ENCODE measurements at regions not wholly inside any gene's neighbourhood (a gene's known extent, or its start where the extent isn't known, plus 50 kb on each side); places are given as distances from the start of the nearest gene placed in this dataset.
"Not testable (repeated sequence)": the region's sequence is repeated elsewhere in the genome, so short reads cannot be mapped to it uniquely, and the experiment has no call there.

DNA sequence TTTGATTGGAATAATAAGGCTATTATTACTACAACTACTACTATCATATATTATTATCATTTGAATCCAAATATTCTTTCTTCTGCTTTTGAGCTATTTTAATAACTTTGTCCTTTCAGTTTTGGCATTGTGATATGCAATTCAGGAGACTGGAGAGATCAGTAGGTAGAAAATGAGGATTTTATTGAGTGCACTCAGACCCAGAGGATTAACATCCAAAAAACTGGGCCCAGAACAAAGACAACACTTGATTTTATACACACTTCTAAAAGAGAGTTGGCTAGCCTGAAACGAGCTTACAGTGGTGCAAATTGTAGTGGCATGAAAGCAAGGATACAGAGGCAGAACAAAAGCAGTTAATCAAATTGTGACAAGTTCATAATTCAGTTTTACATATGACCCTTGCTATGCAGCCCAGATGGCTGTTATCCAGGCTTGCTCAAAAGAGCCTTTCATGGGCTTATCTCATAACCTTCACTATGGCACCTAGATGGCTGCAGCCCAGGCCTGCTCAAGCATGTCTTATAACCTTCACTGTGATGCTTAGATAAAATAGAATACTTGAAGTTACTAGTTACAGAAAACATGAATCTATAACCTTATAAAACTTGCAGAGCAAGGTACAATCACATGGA, 796.3 kb upstream of the RAG2 start:
- no peak for ATAC-seq

DNA sequence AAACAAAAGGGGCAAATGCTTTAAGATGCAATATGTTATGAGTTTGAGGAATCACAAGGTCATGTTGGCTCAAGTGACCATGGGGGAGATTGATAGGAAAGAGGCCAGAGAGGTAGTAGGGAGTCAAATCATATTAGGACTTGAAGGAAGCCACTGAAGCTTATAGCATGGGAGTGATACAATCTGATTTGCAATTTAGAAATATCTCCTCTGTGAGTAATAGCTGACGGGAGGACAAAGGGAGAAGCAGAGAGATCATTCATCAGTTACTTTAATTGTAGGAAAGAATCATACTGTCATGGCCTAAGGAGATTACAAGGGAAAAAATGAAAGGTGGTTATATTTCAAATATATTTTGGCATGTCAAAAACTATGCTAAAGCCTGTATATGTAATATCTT, 793.6 kb upstream of the RAG2 start:
- no peak for ATAC-seq

DNA sequence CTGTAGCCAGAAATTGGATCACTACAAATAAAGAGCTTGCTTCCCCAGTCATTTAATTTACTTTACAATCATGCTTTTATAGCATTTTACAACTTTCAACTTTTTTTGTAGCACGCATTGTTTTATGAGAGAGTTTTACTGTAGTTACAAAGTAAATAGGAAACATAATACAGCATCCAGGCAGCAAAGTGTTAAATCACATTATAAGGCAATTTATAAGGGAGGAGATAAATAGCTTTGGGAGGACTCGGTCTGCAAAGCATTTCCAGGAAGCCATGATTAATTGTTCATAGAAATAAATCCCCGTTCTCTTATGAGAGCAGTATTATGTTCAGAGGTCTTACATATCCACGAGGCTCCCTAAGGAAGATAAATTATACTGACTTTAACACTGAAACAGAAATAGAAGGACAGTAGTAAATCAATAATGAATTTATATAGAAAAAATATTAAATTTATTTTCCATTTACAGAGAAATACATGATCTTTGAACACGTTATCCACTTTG, 792.6 kb upstream of the RAG2 start:
- ATAC-seq, result no peak

DNA sequence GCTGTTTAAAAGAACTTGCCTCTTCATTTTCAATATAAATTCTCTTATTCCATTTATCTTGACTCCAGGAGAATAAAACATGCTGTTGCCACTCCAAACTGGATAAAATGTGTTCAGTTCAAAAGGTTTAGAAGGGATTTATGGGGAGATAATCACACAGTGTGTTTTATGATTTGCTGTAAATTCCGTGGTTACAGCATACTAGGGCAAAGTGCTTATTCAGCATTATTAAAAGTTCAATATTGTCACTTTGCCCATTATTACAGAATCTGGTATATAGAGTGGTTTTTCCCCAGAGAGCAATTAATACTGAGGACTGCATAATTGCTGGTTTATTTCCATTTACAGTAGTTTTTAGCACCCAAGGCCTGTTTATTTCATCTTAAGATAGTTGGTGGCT, 780.9 kb upstream of the RAG2 start:
- ATAC-seq, result no peak

DNA sequence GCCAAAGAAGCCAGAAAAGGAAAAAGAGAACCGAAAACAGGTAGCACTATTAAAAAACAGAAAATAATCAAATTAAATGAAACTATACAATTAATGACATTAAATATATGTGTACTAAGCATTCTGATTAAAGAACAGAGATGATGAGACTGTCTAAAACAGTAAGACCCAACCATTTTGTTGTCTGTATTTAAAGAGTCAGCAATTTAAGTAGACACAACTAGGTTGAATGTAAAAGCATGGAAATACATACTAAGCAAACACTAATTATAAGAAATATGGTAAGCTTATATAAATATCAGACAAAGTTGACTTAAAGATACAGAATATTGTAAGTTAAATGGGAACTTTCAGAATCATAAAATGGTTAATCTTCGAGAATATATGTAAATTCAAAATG, 774.6 kb upstream of the RAG2 start:
- no peak for ATAC-seq

DNA sequence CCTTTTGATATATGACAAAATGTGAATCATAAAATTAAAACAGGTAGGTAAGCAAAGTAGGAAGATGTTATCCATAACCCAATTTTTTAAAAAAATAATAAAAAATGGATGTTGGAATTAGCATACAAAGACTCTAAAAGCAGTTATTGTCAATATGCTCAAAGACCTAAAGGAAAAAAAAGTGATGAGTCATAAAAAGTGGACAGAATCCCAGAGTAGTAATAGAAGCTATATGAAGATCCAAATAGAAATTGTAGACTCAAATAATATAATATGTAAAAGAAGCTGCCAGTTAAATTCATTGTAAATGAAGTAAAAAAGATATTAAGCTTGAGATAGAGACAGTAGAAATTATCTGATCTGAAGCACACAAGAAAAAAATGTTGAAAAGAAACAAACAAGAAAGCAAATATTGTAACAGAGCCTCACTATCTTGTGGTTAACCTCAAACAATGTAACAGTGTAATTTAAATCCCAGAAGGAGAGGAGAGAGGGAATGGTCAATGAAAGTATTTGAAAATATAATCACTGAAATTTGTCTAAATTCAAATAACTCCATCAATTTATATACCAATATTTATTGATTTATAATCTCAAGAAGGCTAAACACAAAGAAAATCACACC, 773.4 kb upstream of the RAG2 start:
- no peak for ATAC-seq

DNA sequence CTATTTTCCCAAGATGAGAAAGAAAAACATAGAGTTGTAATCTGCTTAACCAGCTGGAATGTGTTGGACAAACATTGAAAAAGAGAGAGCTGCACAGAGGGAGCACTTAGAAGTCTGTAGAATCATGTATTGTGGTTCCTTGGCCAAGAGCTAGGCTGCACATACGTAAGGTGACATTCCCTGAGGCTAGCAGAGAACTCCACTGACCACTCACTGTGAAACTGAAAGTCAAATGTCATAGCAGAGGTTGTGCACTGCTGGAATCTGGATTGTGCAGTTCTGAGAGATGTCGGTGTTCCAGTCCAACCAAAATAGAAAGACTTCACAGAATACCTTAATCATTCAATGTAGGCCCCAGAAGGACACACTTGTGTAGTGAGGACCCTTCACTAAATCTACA, 772.8 kb upstream of the RAG2 start:
- ATAC-seq, result no peak

DNA sequence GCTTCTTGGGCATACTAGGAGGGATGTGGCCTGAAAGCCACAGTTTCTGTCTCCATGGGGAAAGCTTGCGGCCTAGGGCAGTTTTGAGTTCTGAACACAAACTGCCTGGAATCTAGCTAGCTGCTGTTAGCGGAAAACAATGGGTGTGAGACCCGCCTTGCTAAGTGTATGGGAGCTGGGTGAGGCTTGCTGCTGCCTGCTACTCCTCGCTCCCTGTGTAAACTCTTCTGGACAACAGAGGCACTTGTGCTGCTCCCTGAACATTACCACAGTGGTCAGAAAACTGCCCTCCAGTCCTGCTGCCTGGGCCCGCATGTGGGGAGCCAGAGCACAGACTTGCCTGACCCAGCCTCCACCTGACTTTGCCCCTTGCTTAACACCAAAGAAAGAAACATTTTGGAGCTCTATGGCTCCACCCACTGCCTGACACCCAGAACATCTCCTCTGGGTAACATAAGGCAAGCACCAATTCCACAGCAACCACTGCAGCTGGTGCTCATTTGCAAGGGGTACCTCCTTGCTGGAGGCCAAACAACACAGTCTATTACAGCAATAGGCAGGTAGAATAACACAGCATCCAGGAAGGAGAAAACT, 766.3 kb upstream of the RAG2 start:
- no peak for ATAC-seq

DNA sequence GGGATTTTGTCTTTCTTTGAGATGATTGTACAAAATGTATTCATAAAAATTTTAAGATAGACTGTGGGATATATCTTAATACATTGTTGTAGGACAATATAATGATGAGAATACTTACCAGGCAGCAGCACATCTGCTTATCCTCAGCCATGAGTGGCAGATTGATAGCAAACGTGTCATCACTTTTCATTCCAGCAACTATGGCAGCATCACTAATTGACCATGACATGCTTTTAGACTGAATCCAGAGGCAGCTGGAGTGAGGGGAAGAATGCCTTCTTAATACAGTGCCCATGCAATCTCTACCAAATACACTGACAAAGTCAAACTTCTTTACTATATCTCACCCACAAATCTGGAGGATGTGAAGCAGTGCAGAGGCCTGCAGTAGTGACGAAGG, 755.2 kb upstream of the RAG2 start:
- ATAC-seq, result no peak

DNA sequence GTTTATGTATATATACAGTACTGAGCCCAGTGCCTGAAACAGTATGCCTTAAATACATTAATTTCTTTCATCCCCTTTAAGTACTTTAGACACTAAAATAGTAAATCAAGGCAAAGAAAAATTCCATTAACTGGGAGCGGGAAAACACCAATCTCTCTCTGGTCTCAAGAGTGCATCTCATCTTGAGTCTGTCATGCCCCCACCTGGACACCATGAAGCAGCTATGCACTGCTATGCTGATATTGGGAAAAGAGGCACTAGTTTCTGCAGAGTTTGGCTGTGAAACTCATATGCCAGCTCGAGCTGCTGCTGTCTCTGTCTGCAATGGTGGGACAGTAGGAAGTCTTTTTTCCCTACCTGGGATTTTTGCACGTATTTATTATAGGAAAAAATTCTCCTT, 754.4 kb upstream of the RAG2 start:
- ATAC-seq, result no peak

DNA sequence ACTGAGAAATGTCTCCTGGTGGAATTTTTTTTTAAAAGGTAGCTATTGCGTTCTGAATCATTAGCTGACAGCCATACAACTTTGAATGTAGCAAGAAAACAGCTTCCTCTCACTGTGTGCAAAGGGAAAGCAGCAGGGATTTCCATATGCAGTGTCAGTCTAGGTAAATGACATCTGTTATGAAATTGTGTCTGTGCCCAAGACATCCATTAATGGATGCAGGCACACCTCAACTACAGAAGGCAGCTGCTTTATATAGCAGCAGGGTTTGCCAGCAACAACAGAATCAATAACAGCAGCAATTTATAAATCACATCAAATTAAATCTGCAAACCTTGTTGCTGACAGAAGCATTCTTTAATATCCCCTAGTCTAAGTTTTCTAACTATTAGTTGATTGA, 745.3 kb upstream of the RAG2 start:
- no peak for ATAC-seq

DNA sequence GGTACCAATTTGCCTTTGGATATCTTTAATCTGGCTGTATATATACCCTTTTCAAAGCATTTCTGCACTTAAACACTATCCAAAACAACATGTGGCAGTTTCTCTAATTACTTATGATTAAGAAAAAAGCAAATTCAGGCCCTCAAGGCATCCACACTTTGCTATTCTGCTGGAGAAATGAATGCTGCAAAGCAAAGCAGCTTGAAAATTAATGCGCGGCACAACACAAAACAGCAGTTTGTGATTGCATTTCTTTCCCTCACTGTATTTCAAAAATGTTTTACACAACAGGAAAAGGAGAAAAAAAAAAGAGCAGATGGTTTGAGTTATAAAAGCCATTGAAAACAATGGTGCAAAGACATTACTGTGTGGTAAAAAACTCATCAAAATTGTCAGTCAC, 738.4 kb upstream of the RAG2 start:
- ATAC-seq, result no peak

DNA sequence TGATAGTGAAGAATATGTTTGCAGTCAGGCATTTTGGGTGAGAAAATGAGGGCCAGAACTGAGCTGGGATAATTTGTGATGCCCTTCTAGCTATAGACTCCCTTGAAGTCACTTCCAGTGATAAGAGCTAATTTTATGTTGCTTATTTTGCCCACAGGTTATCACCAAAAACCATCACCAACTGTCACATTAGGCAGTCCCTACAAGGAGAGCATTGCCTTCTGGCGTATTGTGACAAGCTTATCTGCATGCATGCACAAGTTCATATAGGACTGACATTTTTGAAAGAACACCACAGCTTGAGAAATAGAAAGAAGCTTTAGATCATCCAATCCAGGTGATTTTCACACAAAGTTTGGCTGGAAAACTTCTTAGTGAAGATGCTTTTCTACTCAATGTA, 735.3 kb upstream of the RAG2 start:
- ATAC-seq, result no peak

DNA sequence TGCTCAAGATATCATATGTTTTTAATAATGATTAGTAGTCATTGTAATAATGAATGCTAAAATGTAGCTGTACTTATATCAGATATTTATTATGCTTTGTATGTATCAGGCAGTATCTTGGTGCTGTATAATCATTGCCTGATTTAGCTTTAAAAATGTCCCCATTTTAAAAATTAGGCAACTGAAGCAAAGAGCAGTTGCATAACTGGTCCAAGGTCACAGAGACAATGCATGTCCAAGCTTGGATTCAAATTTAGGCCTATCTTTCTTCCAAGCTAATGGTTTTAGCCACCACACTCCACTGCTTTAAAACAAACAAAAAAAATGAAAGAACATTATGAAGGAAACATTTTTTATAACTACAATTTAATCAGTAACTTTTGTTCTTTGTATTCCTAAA, 725.8 kb upstream of the RAG2 start:
- ATAC-seq, result no peak

DNA sequence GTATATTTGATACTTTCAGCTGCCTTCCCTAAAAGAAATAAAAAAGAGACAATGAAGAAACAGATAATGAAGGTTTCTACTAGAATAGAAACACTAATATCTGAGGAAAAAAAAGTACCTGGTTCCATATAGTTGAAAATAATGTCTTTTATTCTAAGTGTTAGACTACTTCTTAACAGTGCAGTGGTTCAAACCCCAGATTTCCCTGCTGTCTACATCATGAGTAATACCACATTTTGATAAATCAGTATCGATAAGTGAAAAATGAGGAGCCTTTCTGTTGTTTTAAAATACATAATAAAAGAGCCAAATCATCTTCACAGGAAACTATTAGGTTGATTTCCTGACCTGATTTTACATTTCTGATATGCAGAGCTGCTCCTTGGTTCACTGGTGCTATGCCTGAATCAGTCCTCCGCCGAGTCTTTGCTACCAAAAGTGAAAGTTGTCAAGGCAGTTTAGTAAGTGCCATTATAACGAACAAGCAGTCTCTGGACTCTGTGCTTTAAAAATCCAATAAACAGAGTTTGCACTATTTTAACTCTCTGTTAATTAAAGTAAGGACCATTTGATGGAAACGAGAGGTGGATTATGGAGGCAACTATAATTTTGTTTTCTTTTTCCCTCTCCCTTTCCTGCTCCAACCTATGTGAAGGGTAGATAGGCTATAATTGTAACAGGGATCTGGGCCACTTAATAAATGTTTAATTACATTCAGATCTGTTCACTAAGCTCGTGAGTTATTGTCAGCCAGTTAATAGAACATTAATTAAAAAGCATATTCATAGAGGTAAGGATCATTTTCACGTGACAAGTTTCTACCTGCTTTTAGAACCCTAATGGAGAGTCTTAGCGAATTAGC, 724.5 kb upstream of the RAG2 start:
- no peak for ATAC-seq

DNA sequence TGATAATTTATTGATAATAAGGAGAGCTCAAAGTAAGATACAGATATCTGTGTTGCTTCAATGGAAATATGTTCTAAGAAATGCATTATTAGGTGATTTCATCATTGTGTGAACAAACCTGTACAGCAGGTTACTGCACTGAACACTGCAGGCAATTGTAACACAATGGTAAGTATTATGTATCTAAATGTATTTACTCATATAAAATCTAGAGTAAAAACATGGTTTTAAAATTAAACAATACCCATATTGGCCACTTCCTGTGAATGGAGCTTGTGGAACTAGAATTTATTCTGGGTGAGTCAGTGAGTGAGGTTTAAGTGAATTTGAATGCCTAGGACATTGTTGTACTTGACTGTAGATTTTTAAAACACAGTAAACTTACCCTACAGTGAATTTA, 722.9 kb upstream of the RAG2 start:
- ATAC-seq, result peak; percentile 81

DNA sequence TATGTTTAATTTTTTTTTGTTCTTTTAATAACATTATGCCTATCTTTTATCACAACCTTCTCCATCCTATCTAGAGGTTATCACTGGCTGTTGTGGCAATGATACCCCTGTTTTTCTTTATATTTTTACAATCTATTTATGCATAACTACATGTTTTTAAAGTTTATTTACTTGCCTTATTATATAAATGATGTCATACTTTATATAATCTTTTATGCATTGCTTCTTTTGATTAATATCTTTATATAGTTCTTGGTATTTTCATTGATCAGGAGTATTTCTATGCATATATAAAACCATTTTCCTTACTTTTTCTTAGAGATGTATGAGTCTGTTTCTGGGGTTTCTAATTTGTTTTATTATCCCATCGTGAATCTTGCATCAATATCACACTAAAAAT, 719.8 kb upstream of the RAG2 start:
- no peak for ATAC-seq

DNA sequence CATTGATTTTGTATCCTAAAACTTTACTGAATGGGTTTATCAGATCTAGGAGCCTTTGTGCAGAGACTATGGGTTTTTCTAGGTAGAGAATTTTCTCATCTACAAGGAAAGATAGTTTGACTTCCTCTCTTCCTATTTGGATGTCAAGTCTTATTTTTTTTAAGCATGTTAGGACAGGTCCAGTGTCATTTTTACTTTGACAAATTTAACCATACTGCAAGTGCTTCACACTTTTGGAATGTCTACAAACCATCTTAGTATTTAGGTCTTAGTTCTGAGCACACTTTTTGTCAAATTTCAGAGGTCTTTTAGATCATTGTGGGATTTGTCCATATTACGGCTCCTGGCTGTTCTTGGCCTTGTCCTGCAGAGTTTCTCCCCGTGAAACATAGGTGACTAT, 715.2 kb upstream of the RAG2 start:
- ATAC-seq, result no peak

DNA sequence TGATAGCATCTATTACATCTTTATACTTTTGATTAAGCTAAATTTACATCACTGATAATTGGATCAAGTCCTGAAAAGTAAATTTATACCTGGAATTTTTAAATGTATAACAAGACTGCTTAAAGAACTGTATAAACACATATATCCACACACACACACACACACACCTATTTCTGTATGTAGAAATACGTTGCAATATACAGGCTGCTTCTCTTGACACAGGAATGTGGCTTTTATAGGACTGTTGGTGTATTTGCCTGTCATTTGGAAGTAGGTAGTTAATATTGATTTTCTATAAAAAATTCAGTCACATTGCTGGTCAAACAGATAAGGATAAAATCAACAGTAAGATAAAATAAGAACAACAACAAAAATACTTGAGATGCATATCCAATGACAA, 708.5 kb upstream of the RAG2 start:
- ATAC-seq, result no peak

DNA sequence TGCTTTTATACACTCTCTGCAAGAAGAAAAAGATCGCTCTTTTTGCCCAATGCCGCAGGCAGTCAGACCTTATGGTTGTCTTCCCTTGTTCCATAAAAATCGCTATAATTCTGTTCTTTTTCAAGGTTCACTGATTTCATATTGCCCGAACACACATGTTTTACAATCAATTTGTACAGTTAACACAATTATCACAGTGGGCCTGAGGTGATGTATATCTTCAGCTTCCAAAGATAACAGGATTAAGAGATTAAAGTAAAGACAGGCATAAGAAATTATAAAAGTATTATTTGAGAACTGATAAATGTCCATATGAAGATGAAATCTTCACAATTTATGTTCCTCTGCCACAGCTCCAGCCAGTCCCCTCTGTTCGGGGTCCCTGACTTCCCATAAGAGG, 703.4 kb upstream of the RAG2 start:
- ATAC-seq, result not testable (repeated sequence)

DNA sequence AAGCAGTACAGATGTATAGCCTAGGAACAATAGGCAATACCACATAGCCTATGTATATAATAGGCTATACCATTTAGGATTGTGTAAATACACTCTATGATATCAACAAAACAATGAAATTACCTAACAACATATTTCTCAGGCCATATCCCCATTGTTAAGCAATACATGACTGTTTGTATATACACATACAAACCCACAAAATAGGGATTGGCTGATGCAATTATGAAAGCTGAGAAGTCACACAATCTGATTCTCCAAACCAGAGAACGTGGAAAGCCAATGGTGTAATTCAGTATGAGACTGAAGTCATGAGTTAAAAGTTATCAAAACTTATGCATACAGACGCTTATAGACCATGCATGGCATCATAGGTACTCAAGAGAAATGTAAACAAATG, 700.1 kb upstream of the RAG2 start:
- ATAC-seq, result no peak

DNA sequence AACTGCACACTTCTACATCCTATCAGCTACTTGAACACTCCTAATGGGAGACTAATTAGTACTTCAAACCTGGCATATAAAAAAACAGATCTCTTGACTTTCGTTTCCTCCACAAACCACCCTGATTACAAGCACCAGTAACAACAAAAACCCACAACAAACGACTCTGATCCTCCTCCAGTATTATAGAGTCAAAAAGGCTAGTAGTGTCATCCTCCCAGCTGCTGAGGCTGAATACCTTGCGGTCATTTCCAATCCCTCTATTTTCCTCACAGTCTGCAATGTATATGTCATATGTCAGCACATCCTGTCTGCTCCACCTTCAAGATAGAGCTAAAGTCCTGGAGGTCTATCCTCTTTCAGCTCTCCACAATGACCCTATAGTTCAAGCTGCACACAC, 688.9 kb upstream of the RAG2 start:
- no peak for ATAC-seq

DNA sequence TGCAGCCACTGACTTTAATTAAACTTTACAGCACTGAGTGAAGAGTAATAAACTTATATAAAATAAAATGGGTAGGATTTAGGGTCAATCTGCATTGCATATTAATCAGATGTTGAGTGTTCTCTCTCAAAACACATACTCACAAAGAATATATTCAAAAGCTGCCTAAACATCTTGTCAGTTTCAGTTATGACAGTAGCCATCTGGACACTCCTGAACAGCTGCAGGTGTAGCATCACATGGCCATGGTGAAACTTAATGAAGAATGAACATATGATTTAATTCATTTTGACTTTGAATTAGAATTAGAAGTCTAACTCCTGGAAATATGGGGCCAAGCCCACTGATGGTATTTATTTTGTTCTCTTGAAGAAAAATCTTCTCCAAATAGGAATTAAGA, 684.3 kb upstream of the RAG2 start:
- ATAC-seq, result no peak

DNA sequence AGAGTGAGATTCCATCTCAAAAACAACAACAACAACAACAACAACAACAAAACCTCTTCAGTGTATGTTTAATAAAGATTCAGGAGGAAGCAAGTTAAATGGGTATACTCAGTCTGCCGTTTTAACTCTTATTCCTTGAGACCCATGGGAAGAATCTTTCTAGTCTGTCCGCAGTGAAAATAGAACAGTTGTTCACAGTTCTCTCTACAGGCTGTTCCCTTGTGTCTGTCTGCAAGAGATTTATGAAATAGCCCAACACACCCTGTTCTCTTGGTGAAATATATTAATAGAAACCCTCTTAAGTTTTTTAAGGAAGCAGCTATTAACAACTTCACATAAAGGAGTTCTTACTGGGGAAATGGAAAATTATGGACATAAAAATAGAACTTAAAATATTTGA, 682.2 kb upstream of the RAG2 start:
- ATAC-seq, result no peak

Measured in esophagus mucosa (tissue), 1 donor.